NK-92 (cell line): ENCODE measurements at regions not wholly inside any gene's neighbourhood (a gene's known extent, or its start where the extent isn't known, plus 50 kb on each side); places are given as distances from the start of the nearest gene placed in this dataset.
"Not testable (repeated sequence)": the region's sequence is repeated elsewhere in the genome, so short reads cannot be mapped to it uniquely, and the experiment has no call there.

Experiments
- DNase-seq: peaks from one replicate; lab custom pipeline; 2025; ENCODE audit not compliant: unreplicated experiment; lab: John Stamatoyannopoulos, UW

- DNase-seq = no peak
Observed at GRCh38 chr4:26173619-26174018, 147.2 kb upstream of the RBPJ start.

GRCh38 chr4:26174027-26174426 is 146.8 kb upstream of the RBPJ start:
- DNase-seq = no peak

- peak; percentile 4 for DNase-seq
Observed at GRCh38 chr4:26175006-26175786, 145.6 kb upstream of the RBPJ start.

GRCh38 chr4:26175905-26176470 is 144.8 kb upstream of the RBPJ start:
- DNase-seq = no peak

- no peak for DNase-seq
Observed at GRCh38 chr4:26176598-26177149, 144.1 kb upstream of the RBPJ start.

GRCh38 chr4:26178854-26179253 is 142.0 kb upstream of the RBPJ start:
- no peak for DNase-seq

GRCh38 chr4:26179316-26179760 is 141.5 kb upstream of the RBPJ start:
- no peak for DNase-seq

- DNase-seq = no peak
Observed at GRCh38 chr4:26181616-26182015, 139.2 kb upstream of the RBPJ start.

- no peak for DNase-seq
Observed at GRCh38 chr4:26183017-26183416, 137.8 kb upstream of the RBPJ start.

GRCh38 chr4:26185436-26185835 is 135.4 kb upstream of the RBPJ start:
- no peak for DNase-seq

GRCh38 chr4:26191353-26191752 is 129.5 kb upstream of the RBPJ start:
- no peak for DNase-seq

- no peak for DNase-seq
Observed at GRCh38 chr4:26192899-26193869, 127.6 kb upstream of the RBPJ start.

- no peak for DNase-seq
Observed at GRCh38 chr4:26194764-26195163, 126.0 kb upstream of the RBPJ start.

- DNase-seq = no peak
Observed at GRCh38 chr4:26196567-26196966, 124.2 kb upstream of the RBPJ start.

GRCh38 chr4:26197018-26197779 is 123.6 kb upstream of the RBPJ start:
- no peak for DNase-seq

- not testable (repeated sequence) for DNase-seq
Observed at GRCh38 chr4:26198931-26199330, 121.9 kb upstream of the RBPJ start.

- no peak for DNase-seq
Observed at GRCh38 chr4:26199596-26199995, 121.2 kb upstream of the RBPJ start.

- DNase-seq = no peak
Observed at GRCh38 chr4:26201120-26201519, 119.7 kb upstream of the RBPJ start.

GRCh38 chr4:26204249-26204825 is 116.5 kb upstream of the RBPJ start:
- DNase-seq = no peak

- DNase-seq = no peak
Observed at GRCh38 chr4:26204911-26205370, 115.9 kb upstream of the RBPJ start.
